Gastroesophageal sphincter (tissue), 4 donors: ENCODE measurements at regions not wholly inside any gene's neighbourhood (a gene's known extent, or its start where the extent isn't known, plus 50 kb on each side); places are given as distances from the start of the nearest gene placed in this dataset.

Source experiments
- ATAC-seq: fragments of 150-250 bp; one replicate; pipeline ENCODE4 v1.9.1; 2016; ENCODE audit warnings: mild to moderate bottlenecking, moderate library complexity
- H3K27ac ChIP-seq, 4 donors: fragments of 200-600 bp; sonication (generic) in 3 of 4; 1 replicate in 3 of 4; 2 replicates in 1 of 4; pipeline ENCODE4 v1.5.1; 2016 to 2019
- H3K27me3 ChIP-seq: fragments of 200-600 bp; sonication (generic); one replicate; pipeline ENCODE4 v1.5.1; 2019
- H3K36me3 ChIP-seq, 2 donors: fragments of 200-600 bp; sonication (generic); one replicate each; pipeline ENCODE4 v1.5.1; 2019; ENCODE audit warnings: control low read depth in 1 of 2
- H3K4me1 ChIP-seq, 3 donors: fragments of 200-600 bp; sonication (generic); 1 replicate in 2 of 3; 2 replicates in 1 of 3; pipeline ENCODE4 v1.5.1; 2016 to 2019; ENCODE audit warnings: control low read depth in 2 of 3
- H3K4me3 ChIP-seq, 2 donors: fragments of 200-600 bp; sonication (generic); one replicate each; pipeline ENCODE4 v1.5.1; 2019; ENCODE audit warnings: mild to moderate bottlenecking in 1 of 2, moderate library complexity in 1 of 2
- H3K9me3 ChIP-seq, 3 donors: fragments of 200-600 bp; sonication (generic); one replicate each; pipeline ENCODE4 v1.5.1; 2017 to 2019; ENCODE audit warnings: control low read depth in 2 of 3
- EP300 ChIP-seq: sonication (generic); formaldehyde crosslinking; IDR thresholded peaks from one replicate; pipeline ENCODE4 v1.6.1; 2017; ENCODE audit warnings: antibody characterized with exemption, mild to moderate bottlenecking
- POLR2A ChIP-seq, 2 donors: fragments of 450-650 bp; IDR thresholded peaks; one replicate each; pipeline ENCODE4 v1.6.1; 2017; ENCODE audit warnings: antibody characterized with exemption in 2 of 2, mild to moderate bottlenecking in 2 of 2, moderate library complexity in 1 of 2
- POLR2AphosphoS5 ChIP-seq: sonication (generic); formaldehyde crosslinking; IDR thresholded peaks from one replicate; pipeline ENCODE4 v1.6.1; 2017; ENCODE audit warnings: antibody characterized with exemption
- WGBS, 2 donors: methylation state at CpG; one replicate each; pipeline ENCODE4 v1.1.5; 2018; ENCODE audit warnings: low coverage in 1 of 2; 5-methylcytosine and 5-hydroxymethylcytosine counted together
- TF ChIP-seq, protein P1 (sequence below), 4 experiments: fragments of 200-600 bp in 2 of 4; fragments of 450-650 bp in 2 of 4; sonication (generic) in 1 of 4; IDR thresholded peaks; one replicate each; pipeline ENCODE4 v1.5.1; 2017 to 2019; ENCODE audit warnings: antibody characterized with exemption in 4 of 4, mild to moderate bottlenecking in 2 of 4, moderate library complexity in 2 of 4

DNA sequence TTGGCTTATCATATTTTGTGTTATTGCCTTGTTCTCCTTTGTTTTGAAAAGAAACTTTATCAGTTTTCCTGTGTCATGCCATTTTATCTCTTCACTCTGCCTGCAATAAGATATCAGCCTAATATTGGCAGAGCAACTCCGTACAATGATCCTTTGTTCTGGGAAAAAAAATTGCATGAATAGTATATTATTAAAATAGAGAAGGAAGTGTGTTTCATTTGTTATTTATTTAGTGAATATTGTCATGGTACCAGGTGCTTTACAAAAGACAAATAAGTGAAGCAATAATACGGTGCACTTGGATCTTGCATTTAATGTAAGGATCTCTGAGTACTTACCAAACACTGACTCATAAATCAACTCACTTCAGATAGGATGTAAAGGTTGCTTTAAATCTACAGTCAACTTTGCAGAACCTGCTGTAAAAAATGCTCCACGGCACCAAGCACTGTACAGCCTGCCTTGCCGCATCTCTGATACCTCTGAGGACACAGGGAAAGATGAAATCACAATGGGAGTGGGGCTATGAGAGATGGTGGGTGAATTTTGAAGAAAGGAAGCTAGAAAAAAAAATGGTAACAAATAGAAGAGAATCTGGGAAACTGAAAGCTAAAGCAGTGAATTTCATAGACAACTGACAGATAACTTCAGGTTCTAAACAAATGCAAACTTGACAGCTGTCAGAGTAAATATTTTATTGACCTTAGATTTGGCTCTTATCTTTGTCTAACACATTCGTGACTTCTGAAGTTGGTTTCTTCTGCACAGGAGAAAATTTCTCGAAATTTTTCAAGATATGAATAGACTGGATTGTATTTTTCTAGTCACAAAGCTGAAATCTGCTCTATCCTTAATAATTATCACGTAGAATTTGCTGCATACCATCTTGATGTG is 232.1 kb downstream of the ENC1 start:
- TF ChIP-seq EP300, result no peak
- TF ChIP-seq, protein P1, sequence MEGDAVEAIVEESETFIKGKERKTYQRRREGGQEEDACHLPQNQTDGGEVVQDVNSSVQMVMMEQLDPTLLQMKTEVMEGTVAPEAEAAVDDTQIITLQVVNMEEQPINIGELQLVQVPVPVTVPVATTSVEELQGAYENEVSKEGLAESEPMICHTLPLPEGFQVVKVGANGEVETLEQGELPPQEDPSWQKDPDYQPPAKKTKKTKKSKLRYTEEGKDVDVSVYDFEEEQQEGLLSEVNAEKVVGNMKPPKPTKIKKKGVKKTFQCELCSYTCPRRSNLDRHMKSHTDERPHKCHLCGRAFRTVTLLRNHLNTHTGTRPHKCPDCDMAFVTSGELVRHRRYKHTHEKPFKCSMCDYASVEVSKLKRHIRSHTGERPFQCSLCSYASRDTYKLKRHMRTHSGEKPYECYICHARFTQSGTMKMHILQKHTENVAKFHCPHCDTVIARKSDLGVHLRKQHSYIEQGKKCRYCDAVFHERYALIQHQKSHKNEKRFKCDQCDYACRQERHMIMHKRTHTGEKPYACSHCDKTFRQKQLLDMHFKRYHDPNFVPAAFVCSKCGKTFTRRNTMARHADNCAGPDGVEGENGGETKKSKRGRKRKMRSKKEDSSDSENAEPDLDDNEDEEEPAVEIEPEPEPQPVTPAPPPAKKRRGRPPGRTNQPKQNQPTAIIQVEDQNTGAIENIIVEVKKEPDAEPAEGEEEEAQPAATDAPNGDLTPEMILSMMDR (IDR thresholded peaks at IDR 0.05), result no peak
- TF ChIP-seq POLR2AphosphoS5, result no peak
- no peak for TF ChIP-seq POLR2A (IDR thresholded peaks at IDR 0.05)
- H3K27ac ChIP-seq, result no peak overlapping the region
- no peak for ATAC-seq
- H3K4me3 ChIP-seq, result no peak overlapping the region
- H3K9me3 ChIP-seq, result no peaks in the 10 kb centered on the region
- no peaks in the 10 kb centered on the region for H3K27me3 ChIP-seq
- no peaks in the 10 kb centered on the region for H3K4me1 ChIP-seq
- WGBS, 2 donors, result 80 to 86% methylated on average over 4 to 7 of the region's 7 CpGs
- H3K36me3 ChIP-seq, result no peaks in the 10 kb centered on the region

- Histone ChIP-seq H3K27me3 (no peaks in the 10 kb centered on the region), H3K36me3 (no peaks in the 10 kb centered on the region), H3K4me1 (no peaks in the 10 kb centered on the region), H3K4me3 (no peak overlapping the region), H3K9me3 (no peaks in the 10 kb centered on the region), H3K27ac (no peak overlapping the region)
- ATAC-seq, result no peak
- TF ChIP-seq, protein P1 (IDR thresholded peaks at IDR 0.05), result no peak
- TF ChIP-seq POLR2AphosphoS5 (no peak), EP300 (no peak), POLR2A (IDR thresholded peaks at IDR 0.05) (no peak)
- 75 to 90% methylated on average over 1 of the region's 1 CpG for WGBS, 2 donors
These were observed 232.8 kb downstream of the ENC1 start for GRCh38 chr5:74407701-74408100.

GRCh38 chr5:74406844-74407243 is 233.7 kb downstream of the ENC1 start:
- Histone ChIP-seq H3K27me3 (no peaks in the 10 kb centered on the region), H3K27ac (no peak overlapping the region), H3K9me3 (no peaks in the 10 kb centered on the region), H3K36me3 (no peaks in the 10 kb centered on the region), H3K4me1 (no peaks in the 10 kb centered on the region), H3K4me3 (no peak overlapping the region)
- ATAC-seq, result no peak
- WGBS, 2 donors, result 81 to 83% methylated on average over 1 to 3 of the region's 3 CpGs
- TF ChIP-seq, protein P1 (IDR thresholded peaks at IDR 0.05), result no peak
- TF ChIP-seq POLR2AphosphoS5, result no peak
- no peak for TF ChIP-seq POLR2A (IDR thresholded peaks at IDR 0.05)
- no peak for TF ChIP-seq EP300

GRCh38 chr5:74405593-74405992 is 234.9 kb downstream of the ENC1 start:
- 79 to 95% methylated on average over 4 of the region's 4 CpGs for WGBS, 2 donors
- Histone ChIP-seq H3K4me1 (no peaks in the 10 kb centered on the region), H3K9me3 (no peaks in the 10 kb centered on the region), H3K4me3 (no peak overlapping the region), H3K27ac (no peak overlapping the region), H3K36me3 (no peaks in the 10 kb centered on the region), H3K27me3 (no peaks in the 10 kb centered on the region)
- TF ChIP-seq POLR2A (IDR thresholded peaks at IDR 0.05) (no peak), EP300 (no peak), POLR2AphosphoS5 (no peak)
- TF ChIP-seq, protein P1 (IDR thresholded peaks at IDR 0.05), result no peak
- ATAC-seq, result no peak
